RWPE2 (cell line): ENCODE measurements at regions not wholly inside any gene's neighbourhood (a gene's known extent, or its start where the extent isn't known, plus 50 kb on each side); places are given as distances from the start of the nearest gene placed in this dataset.

Experiments used
- ATAC-seq: fragments of 200-7000 bp; cut with Tn5 transposase; 3 replicates; pipeline ENCODE4 v1.9.1; 2021; ENCODE audit warnings: low read depth
- DNase-seq: peaks from one replicate; pipeline ENCODE4 v3.0.0-alpha.2; 2020; ENCODE audit warnings: low spot score
- H3K27ac ChIP-seq: fragments of 450-650 bp; 2 replicates; pipeline ENCODE4 v1.5.1; 2017; ENCODE audit warnings: mild to moderate bottlenecking; ENCODE audit not compliant: poor library complexity, severe bottlenecking
- H3K27me3 ChIP-seq: fragments of 250-450 bp; sonication (Bioruptor Pico); 2 replicates; pipeline ENCODE4 v1.5.1; 2021; ENCODE audit warnings: mild to moderate bottlenecking, moderate library complexity; ENCODE audit not compliant: insufficient read depth, poor library complexity, severe bottlenecking
- H3K36me3 ChIP-seq: fragments of 250-450 bp; sonication (Bioruptor Pico); 2 replicates; pipeline ENCODE4 v1.5.1; 2020; ENCODE audit warnings: low read depth, mild to moderate bottlenecking, moderate library complexity
- H3K4me1 ChIP-seq: fragments of 250-450 bp; sonication (Bioruptor Pico); 2 replicates; pipeline ENCODE4 v1.5.1; 2021; ENCODE audit warnings: mild to moderate bottlenecking, moderate library complexity; ENCODE audit not compliant: insufficient read depth, poor library complexity, severe bottlenecking
- H3K4me3 ChIP-seq: fragments of 250-450 bp; sonication (Bioruptor Pico); 2 replicates; pipeline ENCODE4 v1.5.1; 2021; ENCODE audit warnings: mild to moderate bottlenecking, moderate library complexity; ENCODE audit not compliant: severe bottlenecking
- H3K9me3 ChIP-seq: fragments of 250-450 bp; sonication (Bioruptor Pico); 2 replicates; pipeline ENCODE4 v1.5.1; 2021; ENCODE audit warnings: mild to moderate bottlenecking, moderate library complexity; ENCODE audit not compliant: severe bottlenecking
- TF ChIP-seq, protein P1 (sequence below): fragments of 450-650 bp; IDR thresholded peaks from one replicate; pipeline ENCODE4 v1.5.1; 2017; ENCODE audit warnings: mild to moderate bottlenecking, moderate library complexity; ENCODE audit not compliant: poor library complexity, severe bottlenecking

DNA sequence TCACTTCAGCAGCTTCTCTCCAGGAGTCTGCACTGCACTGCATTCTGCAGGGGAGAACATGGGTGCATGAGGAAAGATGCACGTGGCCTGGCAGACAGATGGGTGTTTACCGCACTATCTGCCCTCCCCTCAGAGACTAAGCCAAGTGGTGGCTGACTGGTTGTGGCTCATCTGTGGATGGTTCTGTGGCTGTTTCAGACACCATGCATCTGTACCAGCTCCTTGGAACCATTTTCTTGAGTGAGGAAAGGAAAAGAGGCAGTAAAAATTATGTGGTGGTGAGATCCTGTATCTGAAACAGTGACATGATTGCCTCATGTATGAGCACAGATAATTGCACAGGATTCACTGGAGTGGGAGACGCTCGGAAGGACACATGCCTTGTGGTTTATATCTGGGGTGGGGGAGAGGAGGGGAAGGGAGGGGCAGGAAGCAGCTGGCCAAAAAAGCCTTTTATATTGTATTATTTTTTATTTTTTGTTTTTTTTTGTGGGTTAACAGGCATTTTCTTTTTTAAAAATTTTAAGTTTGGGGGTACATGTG, 161.7 kb downstream of the ERMARD start:
- ATAC-seq (no peak), DNase-seq (no peak)
- TF ChIP-seq, protein P1, sequence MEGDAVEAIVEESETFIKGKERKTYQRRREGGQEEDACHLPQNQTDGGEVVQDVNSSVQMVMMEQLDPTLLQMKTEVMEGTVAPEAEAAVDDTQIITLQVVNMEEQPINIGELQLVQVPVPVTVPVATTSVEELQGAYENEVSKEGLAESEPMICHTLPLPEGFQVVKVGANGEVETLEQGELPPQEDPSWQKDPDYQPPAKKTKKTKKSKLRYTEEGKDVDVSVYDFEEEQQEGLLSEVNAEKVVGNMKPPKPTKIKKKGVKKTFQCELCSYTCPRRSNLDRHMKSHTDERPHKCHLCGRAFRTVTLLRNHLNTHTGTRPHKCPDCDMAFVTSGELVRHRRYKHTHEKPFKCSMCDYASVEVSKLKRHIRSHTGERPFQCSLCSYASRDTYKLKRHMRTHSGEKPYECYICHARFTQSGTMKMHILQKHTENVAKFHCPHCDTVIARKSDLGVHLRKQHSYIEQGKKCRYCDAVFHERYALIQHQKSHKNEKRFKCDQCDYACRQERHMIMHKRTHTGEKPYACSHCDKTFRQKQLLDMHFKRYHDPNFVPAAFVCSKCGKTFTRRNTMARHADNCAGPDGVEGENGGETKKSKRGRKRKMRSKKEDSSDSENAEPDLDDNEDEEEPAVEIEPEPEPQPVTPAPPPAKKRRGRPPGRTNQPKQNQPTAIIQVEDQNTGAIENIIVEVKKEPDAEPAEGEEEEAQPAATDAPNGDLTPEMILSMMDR, result no peak

DNA sequence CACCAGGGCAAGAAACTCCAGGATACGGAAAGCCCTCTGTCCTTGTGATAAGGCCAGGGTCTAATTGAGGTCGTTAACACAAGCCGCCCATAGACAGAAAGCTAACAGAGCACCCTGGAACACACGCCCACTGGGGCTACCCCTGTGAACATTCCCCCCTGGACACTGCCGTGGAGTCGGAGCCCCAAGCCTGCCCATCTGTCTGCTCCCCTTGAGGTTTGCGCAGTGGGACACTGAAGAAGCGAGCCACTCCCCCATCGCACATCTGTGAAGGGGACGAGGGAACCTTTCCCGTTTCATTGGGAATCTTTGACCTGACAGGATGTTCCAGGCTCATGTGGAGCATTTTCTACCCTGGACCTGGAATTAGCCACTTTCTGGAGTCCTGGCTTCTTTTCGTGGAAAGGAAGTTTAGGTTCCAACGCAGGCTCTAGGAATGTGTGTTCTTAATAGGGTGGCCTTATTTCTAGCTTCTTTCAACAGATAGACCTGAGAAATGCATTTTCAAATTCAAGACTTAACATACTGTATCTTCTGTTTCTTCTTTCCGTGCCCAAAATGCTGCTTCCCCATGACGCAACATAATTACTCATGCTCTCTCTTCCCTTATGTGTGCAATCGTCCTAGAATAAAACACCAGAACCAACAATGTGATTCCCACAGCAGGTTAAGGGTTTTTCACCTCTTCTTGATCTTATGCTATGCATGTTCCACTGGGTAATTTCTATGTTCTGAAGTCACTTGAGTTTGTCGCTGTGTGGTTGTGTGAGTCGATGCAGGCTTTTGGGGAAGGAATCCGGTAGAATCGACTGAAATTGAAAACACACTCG, 161.1 kb downstream of the ERMARD start:
- TF ChIP-seq, protein P1, result no peak
- Histone ChIP-seq H3K4me3 (no peak overlapping the region), H3K4me1 (no peaks in the 10 kb centered on the region), H3K36me3 (no peaks in the 10 kb centered on the region), H3K27me3 (no peaks in the 10 kb centered on the region), H3K27ac (no peak overlapping the region), H3K9me3 (no peaks in the 10 kb centered on the region)
- ATAC-seq (no peak), DNase-seq (no peak)

More for the DNA sequence above, 161.7 kb downstream of the ERMARD start:
- no peak overlapping the region for H3K27ac ChIP-seq
- no peaks in the 10 kb centered on the region for H3K4me1 ChIP-seq
- H3K27me3 ChIP-seq, result no peaks in the 10 kb centered on the region
- H3K36me3 ChIP-seq, result no peaks in the 10 kb centered on the region
- H3K4me3 ChIP-seq, result no peak overlapping the region
- H3K9me3 ChIP-seq, result no peaks in the 10 kb centered on the region

DNA sequence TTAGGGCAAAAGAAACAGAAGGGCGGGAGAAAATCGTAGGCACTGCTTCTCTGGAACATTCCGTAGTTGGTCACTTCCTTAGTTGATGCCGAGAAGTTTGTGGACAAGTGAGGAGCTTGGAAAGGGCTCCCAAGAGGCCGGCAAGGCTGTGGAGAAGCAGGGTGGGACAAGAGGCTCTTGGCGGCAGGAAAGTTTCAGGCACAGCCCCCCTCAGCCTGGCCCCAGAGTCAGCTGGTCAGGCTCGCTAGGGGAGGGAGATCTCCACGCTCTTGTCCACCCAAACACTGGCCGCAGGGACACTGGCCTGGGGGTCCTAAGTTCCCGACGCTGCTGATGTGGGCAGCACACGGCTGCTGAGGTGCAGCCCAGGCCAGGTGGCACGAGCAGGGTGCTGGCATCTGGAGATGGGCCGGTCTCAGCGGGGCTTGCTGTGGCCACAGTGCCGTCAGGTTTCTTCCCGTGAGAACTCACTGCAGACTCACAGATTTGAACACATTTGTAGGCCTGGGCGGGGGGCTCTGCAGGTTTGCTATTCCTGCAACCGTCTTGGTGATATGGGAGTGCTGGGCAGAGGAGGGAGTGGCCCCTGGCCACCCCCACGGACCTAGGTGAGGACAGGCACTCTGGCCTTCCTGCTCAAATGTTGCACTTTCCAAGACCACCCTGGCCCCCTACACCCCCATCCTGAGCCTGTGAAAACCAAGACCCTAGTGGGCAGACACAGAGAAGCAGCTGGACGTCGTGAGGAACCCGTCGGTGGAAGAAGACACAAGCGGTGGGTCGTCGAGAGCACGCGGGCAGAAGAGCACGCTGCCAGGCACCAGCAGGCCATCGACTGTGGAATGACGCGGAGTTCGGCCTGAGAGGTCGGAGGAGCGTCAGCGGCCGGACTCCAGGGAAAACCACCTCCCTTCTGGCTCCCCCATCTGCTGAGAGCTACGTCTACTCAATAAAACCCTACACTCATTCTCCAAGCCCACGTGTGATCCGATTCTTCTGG, 160.1 kb downstream of the ERMARD start:
- H3K36me3 ChIP-seq, result no peaks in the 10 kb centered on the region
- TF ChIP-seq, protein P1, result no peak
- H3K9me3 ChIP-seq, result no peaks in the 10 kb centered on the region
- ATAC-seq, result no peak
- no peak overlapping the region for H3K27ac ChIP-seq
- no peaks in the 10 kb centered on the region for H3K27me3 ChIP-seq
- no peaks in the 10 kb centered on the region for H3K4me1 ChIP-seq
- no peak for DNase-seq
- no peak overlapping the region for H3K4me3 ChIP-seq

DNA sequence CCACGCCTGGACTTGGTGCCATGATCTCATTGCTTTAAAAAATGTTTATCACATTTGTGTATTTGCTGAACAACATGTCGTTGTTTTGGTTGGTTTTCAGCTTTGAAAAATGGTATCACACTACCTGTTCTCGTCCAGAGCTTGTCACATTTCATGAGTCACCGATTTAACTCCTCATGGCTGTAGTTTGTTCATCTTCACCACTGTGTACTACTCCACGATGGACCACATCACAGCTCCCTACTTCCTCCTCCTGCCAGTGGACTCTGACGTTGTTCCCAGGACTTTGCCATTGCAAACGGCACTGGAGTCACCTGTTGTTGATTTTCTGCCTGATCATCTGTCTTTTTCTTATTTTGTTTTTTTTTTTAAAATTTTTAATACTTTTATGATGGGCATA, 157.7 kb downstream of the ERMARD start:
- DNase-seq (no peak), ATAC-seq (no peak)
- Histone ChIP-seq H3K4me1 (no peaks in the 10 kb centered on the region), H3K4me3 (no peak overlapping the region), H3K36me3 (no peaks in the 10 kb centered on the region), H3K27me3 (no peaks in the 10 kb centered on the region), H3K9me3 (no peaks in the 10 kb centered on the region), H3K27ac (no peak overlapping the region)
- TF ChIP-seq, protein P1, result no peak
